ENCODE measurements at regions not wholly inside any gene's neighbourhood (a gene's known extent, or its start where the extent isn't known, plus 50 kb on each side); places are given as distances from the start of the nearest gene placed in this dataset.
A peak's percentile ranks its signal among the peaks of the same experiment; 100 is the strongest.

DNA sequence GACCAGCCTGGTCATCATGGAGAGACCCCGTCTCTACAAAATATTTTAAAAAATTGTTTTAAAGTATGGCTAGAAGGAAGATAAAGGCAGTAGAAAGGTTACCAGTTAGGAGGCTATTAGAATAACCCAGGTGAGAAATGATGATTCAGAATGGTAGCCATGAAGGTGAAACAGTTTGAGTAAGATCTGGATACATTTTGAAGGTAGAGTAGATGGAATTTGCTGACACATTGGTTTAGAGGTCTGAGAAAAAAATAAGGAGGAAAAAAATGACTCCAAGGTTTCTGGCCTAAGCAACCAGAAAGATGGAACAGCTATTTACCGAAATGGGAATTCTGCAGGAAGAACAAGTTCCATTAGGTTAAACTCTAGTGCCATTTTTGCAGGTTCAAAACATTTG lies 167.9 kb upstream of the TAB2 start:
- no peak for DNase-seq

DNA sequence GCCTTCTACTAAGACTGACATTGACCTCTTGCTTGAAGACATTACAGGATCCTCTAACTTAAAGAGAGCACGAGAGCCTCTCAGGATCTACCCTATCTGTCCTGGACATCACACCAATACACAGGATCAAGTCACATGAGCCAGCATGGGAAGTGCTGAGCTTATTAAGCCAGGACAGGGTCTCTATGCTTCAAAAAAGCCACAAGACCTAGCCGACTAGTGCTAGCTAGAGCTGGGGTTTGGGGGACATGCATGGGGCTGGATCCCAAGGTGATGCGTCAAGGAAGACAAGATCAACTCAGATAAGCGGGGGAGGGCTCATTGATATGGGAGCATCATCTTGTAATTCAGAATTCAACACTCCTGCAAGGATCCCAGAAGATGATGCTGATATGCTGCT lies 167.2 kb upstream of the TAB2 start:
- DNase-seq = no peak

DNA sequence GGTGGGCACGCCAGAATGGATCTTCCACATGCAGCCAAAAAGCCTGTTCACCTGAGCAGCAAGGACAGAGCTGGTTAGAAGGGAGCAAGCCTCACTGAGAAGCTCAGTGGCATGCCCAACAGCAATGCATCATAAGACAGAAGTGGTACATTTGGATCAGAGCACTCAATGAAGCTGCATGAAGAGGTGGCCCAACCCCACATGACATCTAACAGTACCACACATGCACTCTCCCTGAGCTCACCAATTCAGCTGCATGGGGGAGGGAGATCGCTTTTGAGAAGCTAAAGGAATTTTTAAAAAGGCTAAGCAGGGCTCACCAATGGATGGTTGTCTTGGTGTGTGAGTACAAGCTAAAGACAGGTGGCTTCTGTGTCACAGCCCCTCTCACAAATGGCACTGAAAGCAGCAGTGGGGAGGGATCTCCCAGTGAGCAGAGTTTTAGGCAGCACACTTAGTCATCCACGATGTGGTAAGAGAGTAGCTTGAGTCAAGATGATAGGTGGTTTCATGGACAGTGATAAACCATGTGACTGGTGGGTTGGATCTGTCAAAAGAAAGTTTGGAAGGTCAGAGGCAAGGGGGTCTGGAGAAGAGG lies 166.6 kb upstream of the TAB2 start:
- no peak for DNase-seq

DNA sequence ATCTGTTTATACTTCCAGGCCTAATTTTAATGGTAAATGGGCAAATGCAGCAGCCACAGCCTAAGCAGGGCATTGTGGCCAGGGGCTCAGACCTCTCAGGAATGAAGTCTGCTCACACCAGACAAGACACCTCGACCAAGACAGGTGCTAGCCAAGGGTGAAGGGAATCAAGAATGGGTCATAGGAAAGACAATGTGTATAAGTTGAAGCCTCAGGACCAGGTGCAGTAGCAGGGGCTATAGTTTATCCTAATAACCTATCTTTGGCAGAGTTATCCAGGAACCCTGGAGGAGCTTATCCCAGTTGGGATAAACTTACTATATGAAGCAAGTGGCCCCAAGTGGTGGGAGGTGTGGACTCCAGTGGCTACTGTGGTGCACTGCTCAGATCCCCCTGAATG lies 165.0 kb upstream of the TAB2 start:
- DNase-seq = no peak

- no peak for DNase-seq
Observed at GRCh38 chr6:149153100-149153499, 164.4 kb upstream of the TAB2 start.

DNA sequence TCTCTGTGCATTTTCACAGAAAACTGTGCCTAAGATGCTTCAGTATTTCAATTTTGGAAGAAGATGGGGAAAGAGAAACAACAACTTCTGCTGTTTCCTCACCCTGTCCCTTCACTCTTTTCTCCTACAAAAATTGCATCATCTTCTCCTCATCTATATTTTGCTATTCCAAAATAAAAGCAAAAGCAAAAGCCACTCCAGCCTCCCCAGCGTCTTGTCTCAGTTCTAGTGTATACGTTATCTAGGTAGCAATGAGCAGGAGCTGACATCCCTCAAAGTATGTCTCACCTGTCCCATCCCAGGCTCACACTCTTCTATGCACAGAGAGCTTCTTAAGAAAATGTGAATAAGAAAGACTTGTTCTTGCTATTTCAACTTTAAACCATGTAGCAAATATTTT lies 163.8 kb upstream of the TAB2 start:
- DNase-seq = no peak

- DNase-seq = no peak
Observed at GRCh38 chr6:149154261-149154821, 163.2 kb upstream of the TAB2 start.

DNA sequence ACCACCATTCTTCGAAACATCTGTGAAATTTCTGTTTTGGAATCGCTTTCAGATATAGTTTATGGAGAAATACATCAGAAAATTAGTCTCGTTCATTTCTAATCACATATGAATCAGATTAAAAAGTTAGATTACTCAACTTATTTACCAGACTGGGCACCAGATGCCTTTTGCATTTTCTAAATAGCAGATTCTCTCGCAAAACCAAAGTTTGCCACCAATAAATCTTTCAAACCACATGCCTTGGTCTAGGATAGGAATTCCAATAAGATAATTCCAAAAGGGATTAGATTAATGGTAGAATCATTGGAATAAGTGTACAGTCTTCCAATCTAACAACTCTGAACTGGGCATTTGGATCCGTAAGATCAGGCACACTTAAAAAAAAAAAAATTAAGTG lies 160.4 kb upstream of the TAB2 start:
- DNase-seq = no peak

DNA sequence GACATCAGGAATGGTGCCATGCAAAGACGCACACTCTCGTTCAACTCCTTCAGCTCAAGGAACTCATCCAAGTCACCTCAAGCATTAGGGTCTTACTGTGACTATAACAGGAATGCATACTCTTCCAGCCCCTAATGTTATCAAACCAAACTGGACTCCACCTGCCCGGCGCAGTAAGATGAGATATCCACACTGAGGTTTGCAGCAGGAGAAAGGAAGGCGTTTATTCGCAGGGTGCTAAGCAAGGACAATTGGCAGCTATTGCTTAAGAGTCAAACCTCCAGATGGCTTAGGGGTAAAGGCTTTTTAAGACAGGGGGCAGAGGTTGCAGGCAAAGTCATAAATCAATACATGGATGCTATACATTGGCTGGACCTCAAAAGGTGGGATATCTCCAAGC lies 159.4 kb upstream of the TAB2 start:
- DNase-seq = no peak

DNA sequence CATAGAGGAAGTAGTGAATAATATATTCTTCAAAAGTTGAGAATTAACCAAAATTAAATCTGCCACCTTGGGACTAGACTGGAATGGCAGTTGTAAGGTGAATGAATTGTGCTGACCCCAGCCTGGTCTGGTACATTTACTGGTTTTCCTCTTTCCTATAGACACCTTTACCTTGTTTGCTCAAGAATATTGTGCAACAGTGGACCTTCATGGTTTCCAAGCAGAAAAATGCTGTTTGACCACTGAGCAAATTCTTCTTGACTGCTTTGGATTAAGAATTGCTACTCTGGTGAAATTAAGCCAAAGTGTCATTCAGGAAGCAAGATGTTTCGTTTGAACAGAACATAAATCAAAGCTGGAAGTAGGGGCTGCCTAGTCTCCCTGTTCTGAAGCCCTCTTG lies 156.6 kb upstream of the TAB2 start:
- no peak for DNase-seq

DNA sequence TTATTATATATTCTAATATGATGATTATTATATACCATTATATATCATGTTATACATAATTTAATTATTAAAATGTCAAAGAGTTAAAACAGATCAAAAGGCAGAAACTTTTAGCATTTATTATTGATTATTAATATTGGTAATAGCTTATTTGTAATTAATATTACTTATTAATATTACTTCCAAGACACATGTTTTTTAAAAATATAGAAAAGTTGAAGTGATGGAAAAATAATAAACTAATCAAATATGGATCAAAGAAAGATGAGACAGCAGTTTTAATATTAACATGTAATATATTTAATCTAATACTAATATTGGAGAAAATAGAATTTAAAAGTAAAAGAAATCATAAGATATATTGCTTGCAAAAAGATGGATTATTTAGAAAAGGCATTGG lies 154.6 kb upstream of the TAB2 start:
- no peak for DNase-seq

GRCh38 chr6:149164199-149164750 lies 153.2 kb upstream of the TAB2 start:
- no peak for DNase-seq

DNA sequence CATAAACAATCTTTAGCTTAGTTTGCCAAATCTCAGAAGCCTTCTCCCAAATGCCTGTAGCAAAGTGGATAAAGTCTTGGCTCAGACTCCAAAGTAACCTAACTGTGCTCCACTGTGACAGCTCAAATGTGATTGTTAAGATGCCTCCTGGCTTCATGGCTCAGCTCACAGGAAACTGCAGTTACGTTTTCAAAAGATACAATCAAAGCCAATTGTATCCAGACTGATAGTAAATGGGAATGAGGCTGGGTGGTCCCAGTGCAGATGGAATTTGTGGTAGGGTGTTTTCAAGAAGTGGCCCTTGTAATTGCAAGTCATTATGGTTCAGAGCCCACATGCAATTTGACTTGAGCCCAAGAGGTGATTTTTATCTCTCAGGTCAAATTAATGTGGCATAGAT lies 151.2 kb upstream of the TAB2 start:
- DNase-seq = no peak

GRCh38 chr6:149166747-149167146 lies 150.8 kb upstream of the TAB2 start:
- no peak for DNase-seq

- DNase-seq = no peak
Observed at GRCh38 chr6:149168968-149169367, 148.5 kb upstream of the TAB2 start.

- peak in 1 of 56 donors; percentile 12 for DNase-seq
Observed at GRCh38 chr6:149169761-149170511, 147.6 kb upstream of the TAB2 start.

DNA sequence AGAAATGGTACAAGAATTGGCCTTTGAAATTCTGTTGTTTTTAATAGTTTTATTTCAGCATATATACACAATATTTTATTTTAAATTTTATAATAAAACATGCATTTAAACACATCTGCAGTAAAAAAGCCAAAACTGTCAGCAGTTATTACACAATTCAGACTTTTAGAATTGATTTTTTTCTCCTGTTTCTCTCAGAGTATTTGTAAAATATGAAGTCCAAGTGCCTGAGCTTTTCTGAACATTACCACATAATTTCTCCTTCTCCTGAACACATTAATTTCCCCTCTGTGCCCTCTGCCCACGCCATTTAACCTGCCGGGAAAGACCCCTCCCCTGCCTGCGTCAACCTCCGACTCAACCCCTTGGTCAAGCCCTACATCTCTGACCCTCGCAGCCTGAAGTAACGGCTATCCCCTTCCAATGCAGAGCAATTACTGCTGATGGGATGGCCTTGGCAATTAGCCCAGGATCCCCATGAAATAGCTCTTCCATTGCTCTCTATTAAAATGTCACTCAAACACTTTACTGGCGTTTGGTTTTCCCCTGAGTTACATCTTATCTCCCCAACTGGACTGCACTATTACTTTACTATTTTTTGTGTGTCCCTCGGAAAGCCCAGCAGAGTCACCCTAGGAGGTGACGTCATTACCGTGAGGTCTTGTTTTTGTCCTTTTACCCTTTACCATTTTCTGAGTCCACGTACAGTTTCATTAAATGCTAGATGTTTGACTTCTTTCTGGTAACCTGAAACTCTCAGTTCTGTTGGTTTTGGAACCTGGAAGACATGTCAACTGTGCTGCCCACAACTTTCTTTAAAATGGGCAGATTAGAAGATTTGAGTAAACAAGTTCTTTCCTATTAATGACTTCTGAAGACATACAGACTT lies 146.7 kb upstream of the TAB2 start:
- DNase-seq = no peak

DNA sequence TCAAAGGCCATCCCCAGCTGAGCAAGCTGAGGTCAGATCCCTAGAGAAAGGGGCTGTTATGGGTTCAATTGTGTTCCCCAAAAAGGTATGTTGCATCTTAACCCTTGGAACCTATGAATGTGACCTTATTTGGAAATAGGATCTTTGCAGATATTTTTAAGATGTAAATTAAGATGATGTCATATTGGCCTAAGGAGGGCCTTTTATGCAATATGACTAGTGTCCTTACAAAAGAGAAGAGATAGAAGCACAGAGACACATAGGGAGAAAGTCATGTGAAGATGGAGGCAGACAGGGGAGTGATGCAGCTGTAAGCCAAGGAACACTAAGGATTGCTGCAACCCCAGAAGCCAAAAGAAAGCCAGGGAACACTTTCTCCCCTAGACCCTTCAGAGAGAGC lies 144.3 kb upstream of the TAB2 start:
- DNase-seq = no peak

GRCh38 chr6:149174962-149175361 lies 142.6 kb upstream of the TAB2 start:
- no peak for DNase-seq

DNA sequence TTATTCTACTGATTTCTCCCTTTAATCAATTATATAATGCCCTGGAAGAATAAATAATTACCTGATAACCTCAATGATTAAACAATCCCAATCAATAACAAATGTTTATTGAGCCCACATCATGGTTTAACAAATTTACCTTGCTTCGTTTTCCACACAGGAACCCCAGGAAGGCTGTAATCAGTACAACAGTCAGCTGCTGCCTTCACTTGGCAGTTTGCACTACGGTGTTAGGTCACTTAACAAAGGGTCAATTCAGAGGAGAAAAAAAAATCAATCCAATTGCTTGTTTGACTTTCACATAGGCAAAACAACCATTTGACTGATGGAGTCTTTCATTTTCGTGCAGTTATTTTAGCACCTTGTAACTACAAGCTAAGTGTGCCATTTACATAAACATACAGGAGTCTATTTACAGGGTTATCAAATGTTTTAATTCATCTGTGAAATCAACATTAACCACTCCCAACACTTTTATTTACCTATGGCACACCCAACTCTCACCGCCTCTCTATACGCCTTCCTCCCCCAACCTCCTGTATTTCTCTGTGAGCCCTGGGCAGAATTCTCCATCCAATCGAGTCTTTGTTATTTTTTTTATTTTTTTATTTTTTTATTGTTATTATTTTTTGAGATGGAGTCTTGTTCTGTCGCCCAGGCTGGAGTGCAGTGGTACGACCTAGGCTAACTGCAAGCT lies 140.4 kb upstream of the TAB2 start:
- no peak for DNase-seq

DNA sequence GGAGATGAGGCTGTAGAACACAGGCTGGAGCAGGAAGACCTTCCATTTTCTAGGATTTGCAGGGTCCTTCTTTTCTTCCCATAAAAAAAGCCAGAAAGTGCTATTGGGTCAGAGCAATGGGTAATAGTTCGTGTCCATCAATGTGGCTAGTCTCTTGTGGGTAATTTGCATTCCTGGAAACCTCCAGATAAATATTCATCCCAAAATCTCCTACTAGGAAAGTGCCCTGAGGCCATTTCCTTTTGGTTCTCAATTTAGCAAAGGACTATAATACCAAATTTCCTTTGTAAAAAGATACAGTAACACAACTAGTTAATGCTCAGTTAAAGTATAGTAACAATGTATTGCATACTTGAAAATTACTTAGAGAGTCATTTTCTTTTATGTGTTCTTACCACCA lies 138.1 kb upstream of the TAB2 start:
- DNase-seq = no peak

Data from nucleus accumbens (tissue), 56 donors.